Liver (tissue), 8 donors: ENCODE measurements at regions not wholly inside any gene's neighbourhood (a gene's known extent, or its start where the extent isn't known, plus 50 kb on each side); places are given as distances from the start of the nearest gene placed in this dataset.

ENCODE experiments used
- DNase-seq: peaks from one replicate; pipeline ENCODE4 v3.0.0-alpha.2; 2017; ENCODE audit warnings: low spot score
- H3K27ac ChIP-seq, 2 donors: one replicate each; pipeline ENCODE4 v1.7.0; 2013; ENCODE audit warnings: inconsistent platforms in 2 of 2, low read length in 2 of 2, control low read depth in 1 of 2, low read depth in 1 of 2, mild to moderate bottlenecking in 1 of 2
- H3K27me3 ChIP-seq, 4 donors: one replicate each; pipeline versions ENCODE4 v1.6.1 to v1.7.0; 2013; ENCODE audit warnings: low read length in 3 of 4, inconsistent platforms in 1 of 4, mild to moderate bottlenecking in 1 of 4, moderate library complexity in 1 of 4; ENCODE audit not compliant: control insufficient read depth in 4 of 4, insufficient read depth in 4 of 4
- H3K36me3 ChIP-seq, 4 donors: one replicate each; pipeline versions ENCODE4 v1.6.1 to v1.7.0; 2013; ENCODE audit warnings: low read length in 3 of 4, mild to moderate bottlenecking in 3 of 4, low read depth in 1 of 4, moderate library complexity in 1 of 4; ENCODE audit not compliant: control insufficient read depth in 4 of 4, insufficient read depth in 3 of 4
- H3K4me1 ChIP-seq, 4 donors: one replicate each; pipeline versions ENCODE4 v1.6.1 to v1.7.0; 2013; ENCODE audit warnings: low read length in 3 of 4, mild to moderate bottlenecking in 3 of 4, moderate library complexity in 1 of 4; ENCODE audit not compliant: control insufficient read depth in 4 of 4, insufficient read depth in 4 of 4
- H3K4me3 ChIP-seq, 3 donors: one replicate each; pipeline versions ENCODE4 v1.6.1 to v1.7.0; 2013; ENCODE audit warnings: low read length in 3 of 3, control low read depth in 1 of 3, low read depth in 1 of 3, mild to moderate bottlenecking in 1 of 3
- H3K9ac ChIP-seq, 2 donors: one replicate each; pipeline ENCODE4 v1.7.0; 2013; ENCODE audit warnings: low read length in 2 of 2, mild to moderate bottlenecking in 2 of 2, moderate library complexity in 2 of 2, control low read depth in 1 of 2, low read depth in 1 of 2
- H3K9me3 ChIP-seq, 4 donors: one replicate each; pipeline versions ENCODE4 v1.6.1 to v1.7.0; 2013; ENCODE audit warnings: low read length in 3 of 4; ENCODE audit not compliant: control insufficient read depth in 4 of 4
- ATF3 ChIP-seq: IDR thresholded peaks from 2 replicates; pipeline ENCODE4 v1.6.1; 2016; ENCODE audit warnings: antibody characterized with exemption
- CTCF ChIP-seq: fragments of 150-350 bp; IDR thresholded peaks from 2 replicates; pipeline ENCODE4 v1.5.1; 2017; ENCODE audit warnings: improper control_type of control experiment, low read depth, low read length; ENCODE audit not compliant: missing input control
- EGR1 ChIP-seq, 2 donors: IDR thresholded peaks; 2 replicates each; pipeline ENCODE4 v1.6.1; 2016 to 2018; ENCODE audit warnings: antibody characterized with exemption in 2 of 2, low read depth in 2 of 2
- HNF4G ChIP-seq: IDR thresholded peaks from 2 replicates; pipeline ENCODE4 v1.6.1; 2016; ENCODE audit warnings: antibody characterized with exemption
- JUND ChIP-seq, 2 donors: IDR thresholded peaks; 2 replicates each; pipeline ENCODE4 v1.6.1; 2016; ENCODE audit warnings: antibody characterized with exemption in 2 of 2
- MAX ChIP-seq: IDR thresholded peaks from 2 replicates; pipeline ENCODE4 v1.6.1; 2016; ENCODE audit warnings: antibody characterized with exemption
- NR2F2 ChIP-seq: IDR thresholded peaks from 2 replicates; pipeline ENCODE4 v1.6.1; 2016; ENCODE audit warnings: antibody characterized with exemption
- RAD21 ChIP-seq, 2 donors: IDR thresholded peaks; 2 replicates each; pipeline ENCODE4 v1.6.1; 2016; ENCODE audit warnings: antibody characterized with exemption in 2 of 2, mild to moderate bottlenecking in 2 of 2
- REST ChIP-seq: IDR thresholded peaks from 2 replicates; pipeline ENCODE4 v1.6.1; 2016; ENCODE audit warnings: antibody characterized with exemption, mild to moderate bottlenecking
- RXRA ChIP-seq, 2 donors: IDR thresholded peaks; 2 replicates each; pipeline ENCODE4 v1.6.1; 2017 to 2018; ENCODE audit warnings: antibody characterized with exemption in 2 of 2, mild to moderate bottlenecking in 1 of 2
- TAF1 ChIP-seq: conservative IDR thresholded peaks from 2 replicates; pipeline ENCODE4 v1.6.1; 2016; ENCODE audit warnings: antibody characterized with exemption, mild to moderate bottlenecking
- ZBTB33 ChIP-seq: IDR thresholded peaks from 2 replicates; pipeline ENCODE4 v1.6.1; 2016; ENCODE audit warnings: antibody characterized with exemption
- WGBS: extraction: QIAGEN DNeasy Blood & Tissue Kit; methylation state at CpG from one replicate; pipeline ENCODE4 v1.1.7; 2013; 5-methylcytosine and 5-hydroxymethylcytosine counted together
- donor health status: healthy.
- donor health status: healthy.
- donor health status: healthy.
- donor health status: healthy.
- donor health status: healthy.

GRCh38 chr1:14128096-14128495 lies 428.1 kb downstream of the PRDM2 start:
- no peak for DNase-seq
- Histone ChIP-seq H3K4me3 (no peak overlapping the region), H3K4me1 (no peaks in the 10 kb centered on the region), H3K27ac (no peak overlapping the region), H3K9me3 (no peaks in the 10 kb centered on the region), H3K36me3 (no peaks in the 10 kb centered on the region), H3K27me3 (peaks cover 0 to 4% (median 1%) of the 10 kb centered on the region in 4 donors), H3K9ac (no peak overlapping the region)
- TF ChIP-seq CTCF (no peak), ZBTB33 (no peak), HNF4G (no peak), REST (no peak), JUND (IDR thresholded peaks at IDR 0.05) (no peak), EGR1 (IDR thresholded peaks at IDR 0.05; ENCODE audit: low read depth in 2 of 2) (no peak), ATF3 (no peak), RXRA (IDR thresholded peaks at IDR 0.05) (no peak), RAD21 (IDR thresholded peaks at IDR 0.05) (no peak), NR2F2 (no peak), MAX (no peak)
- 84% methylated on average over 1 of the region's 1 CpG for WGBS

GRCh38 chr1:14129009-14129408 lies 429.0 kb downstream of the PRDM2 start:
- Histone ChIP-seq H3K4me1 (no peaks in the 10 kb centered on the region), H3K36me3 (no peaks in the 10 kb centered on the region), H3K27ac (no peak overlapping the region), H3K27me3 (peaks cover 0 to 4% (median 1%) of the 10 kb centered on the region in 4 donors), H3K9ac (no peak overlapping the region), H3K4me3 (no peak overlapping the region), H3K9me3 (no peaks in the 10 kb centered on the region)
- WGBS = 57% methylated on average over 2 of the region's 2 CpGs
- TF ChIP-seq TAF1 = no peak
- no peak for TF ChIP-seq REST
- TF ChIP-seq ATF3 = no peak
- no peak for TF ChIP-seq MAX
- no peak for TF ChIP-seq RAD21 (IDR thresholded peaks at IDR 0.05)
- DNase-seq = no peak
